Gastroesophageal sphincter (tissue), 3 donors: ENCODE measurements at regions not wholly inside any gene's neighbourhood (a gene's known extent, or its start where the extent isn't known, plus 50 kb on each side); places are given as distances from the start of the nearest gene placed in this dataset.

Experiments
- CTCF ChIP-seq, 4 experiments: fragments of 200-600 bp in 2 of 4; fragments of 450-650 bp in 2 of 4; sonication (generic) in 1 of 4; IDR thresholded peaks; one replicate each; pipeline ENCODE4 v1.5.1; 2017 to 2019; ENCODE audit warnings: antibody characterized with exemption in 4 of 4, mild to moderate bottlenecking in 2 of 4, moderate library complexity in 2 of 4
- POLR2A ChIP-seq, 2 donors: fragments of 450-650 bp; IDR thresholded peaks; one replicate each; pipeline ENCODE4 v1.6.1; 2017; ENCODE audit warnings: antibody characterized with exemption in 2 of 2, mild to moderate bottlenecking in 2 of 2, moderate library complexity in 1 of 2

GRCh38 chrX:138761380-138761779, 49.9 kb upstream of the FGF13 start:
- TF ChIP-seq CTCF (IDR thresholded peaks at IDR 0.05) (no peak), POLR2A (IDR thresholded peaks at IDR 0.05) (no peak)
